Suprapubic skin (tissue), 3 donors: ENCODE measurements at regions not wholly inside any gene's neighbourhood (a gene's known extent, or its start where the extent isn't known, plus 50 kb on each side); places are given as distances from the start of the nearest gene placed in this dataset.

ENCODE experiments used
- CTCF ChIP-seq, 2 donors: fragments of 200-600 bp in 1 of 2; fragments of 450-650 bp in 1 of 2; sonication (generic) in 1 of 2; IDR thresholded peaks; one replicate each; pipeline ENCODE4 v1.5.1; 2016 to 2019; ENCODE audit warnings: antibody characterized with exemption in 2 of 2, mild to moderate bottlenecking in 1 of 2, moderate library complexity in 1 of 2
- POLR2AphosphoS5 ChIP-seq, 3 donors: sonication (generic); formaldehyde crosslinking; IDR thresholded peaks; one replicate each; pipeline ENCODE4 v1.6.1; 2017; ENCODE audit warnings: antibody characterized with exemption in 3 of 3

DNA sequence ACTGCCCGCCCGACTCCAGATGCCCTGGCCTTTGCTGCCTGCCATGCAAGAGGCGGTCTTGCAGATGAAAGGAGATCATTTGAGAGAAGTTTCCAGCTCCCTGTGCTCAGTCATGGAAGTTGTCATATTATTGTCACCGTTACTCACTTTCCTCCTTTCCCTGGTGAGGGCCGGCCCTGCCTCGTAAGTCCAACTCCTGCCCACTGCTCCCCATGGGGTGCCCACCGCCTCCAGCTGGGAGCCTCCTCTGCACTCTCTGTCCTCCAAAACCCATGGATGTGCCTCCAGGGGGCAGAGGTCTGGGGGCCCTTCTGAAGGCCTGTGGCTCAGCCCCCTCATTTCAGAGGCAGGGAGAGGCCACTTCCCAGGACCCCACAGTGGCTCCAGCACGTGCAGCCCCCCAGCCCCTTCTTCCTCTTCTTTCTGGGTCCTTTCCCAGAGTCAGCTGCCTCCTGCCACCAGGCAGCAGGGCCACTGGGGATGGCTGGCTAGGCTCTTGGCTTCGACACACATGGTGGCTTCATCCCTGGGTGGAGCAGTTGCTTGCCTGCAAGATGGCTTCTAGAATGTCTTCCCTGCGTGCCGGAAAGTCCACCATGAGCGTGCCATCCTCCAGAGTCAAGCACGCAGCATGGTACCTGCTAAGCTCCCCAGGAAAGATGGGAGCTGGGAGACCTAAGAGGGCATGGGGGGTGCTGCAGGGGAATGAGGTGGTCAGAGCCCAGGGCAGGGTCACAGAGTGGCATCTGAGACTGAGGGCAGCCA is 97.9 kb upstream of the RUNX3 start:
- no peak for TF ChIP-seq CTCF (IDR thresholded peaks at IDR 0.05)
- TF ChIP-seq POLR2AphosphoS5 (IDR thresholded peaks at IDR 0.05) = no peak
